Cardiac muscle cell (in vitro differentiated cells and primary cell): ENCODE measurements at regions not wholly inside any gene's neighbourhood (a gene's known extent, or its start where the extent isn't known, plus 50 kb on each side); places are given as distances from the start of the nearest gene placed in this dataset.

Experiments
- DNase-seq, 2 donors: peaks; one replicate each; pipeline versions ENCODE4 v3.0.0 to v3.0.0-alpha.2; 2010 to 2017; ENCODE audit warnings: low read depth in 1 of 2, low spot score in 1 of 2
- H3K27ac ChIP-seq: fragments of 200-600 bp; sonication (generic); 2 replicates; pipeline ENCODE4 v1.5.1; 2016
- H3K27me3 ChIP-seq: fragments of 200-600 bp; sonication (generic); 2 replicates; pipeline ENCODE4 v1.6.0; 2016; ENCODE audit warnings: control low read depth
- H3K36me3 ChIP-seq: fragments of 200-600 bp; sonication (generic); 2 replicates; pipeline ENCODE4 v1.5.1; 2016; ENCODE audit warnings: control low read depth
- H3K4me1 ChIP-seq: fragments of 200-600 bp; sonication (generic); 2 replicates; pipeline ENCODE4 v1.8.1; 2017; ENCODE audit warnings: low read depth, mild to moderate bottlenecking, mixed run types
- H3K4me3 ChIP-seq: fragments of 200-600 bp; sonication (generic); 2 replicates; pipeline ENCODE4 v1.5.1; 2016; ENCODE audit warnings: mild to moderate bottlenecking
- H3K9me3 ChIP-seq: fragments of 200-600 bp; sonication (generic); 2 replicates; pipeline ENCODE4 v1.5.1; 2017; ENCODE audit warnings: low read depth, mild to moderate bottlenecking, control low read depth
- TF ChIP-seq, protein P1 (sequence below): IDR thresholded peaks from 2 replicates; pipeline ENCODE4 v1.5.1; 2012; ENCODE audit warnings: low read depth, mild to moderate bottlenecking, low read length

- DNase-seq, result no peak
These were observed 2271.0 kb upstream of the C9orf72 start for GRCh38 chr9:29844251-29844650.

GRCh38 chr9:29850664-29851063 lies 2277.4 kb upstream of the C9orf72 start:
- H3K27ac ChIP-seq, result no peak overlapping the region
- no peak for DNase-seq
- H3K4me3 ChIP-seq, result no peak overlapping the region
- no peaks in the 10 kb centered on the region for H3K9me3 ChIP-seq
- H3K27me3 ChIP-seq, result no peaks in the 10 kb centered on the region
- no peaks in the 10 kb centered on the region for H3K4me1 ChIP-seq
- TF ChIP-seq, protein P1, sequence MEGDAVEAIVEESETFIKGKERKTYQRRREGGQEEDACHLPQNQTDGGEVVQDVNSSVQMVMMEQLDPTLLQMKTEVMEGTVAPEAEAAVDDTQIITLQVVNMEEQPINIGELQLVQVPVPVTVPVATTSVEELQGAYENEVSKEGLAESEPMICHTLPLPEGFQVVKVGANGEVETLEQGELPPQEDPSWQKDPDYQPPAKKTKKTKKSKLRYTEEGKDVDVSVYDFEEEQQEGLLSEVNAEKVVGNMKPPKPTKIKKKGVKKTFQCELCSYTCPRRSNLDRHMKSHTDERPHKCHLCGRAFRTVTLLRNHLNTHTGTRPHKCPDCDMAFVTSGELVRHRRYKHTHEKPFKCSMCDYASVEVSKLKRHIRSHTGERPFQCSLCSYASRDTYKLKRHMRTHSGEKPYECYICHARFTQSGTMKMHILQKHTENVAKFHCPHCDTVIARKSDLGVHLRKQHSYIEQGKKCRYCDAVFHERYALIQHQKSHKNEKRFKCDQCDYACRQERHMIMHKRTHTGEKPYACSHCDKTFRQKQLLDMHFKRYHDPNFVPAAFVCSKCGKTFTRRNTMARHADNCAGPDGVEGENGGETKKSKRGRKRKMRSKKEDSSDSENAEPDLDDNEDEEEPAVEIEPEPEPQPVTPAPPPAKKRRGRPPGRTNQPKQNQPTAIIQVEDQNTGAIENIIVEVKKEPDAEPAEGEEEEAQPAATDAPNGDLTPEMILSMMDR, result no peak
- H3K36me3 ChIP-seq, result no peaks in the 10 kb centered on the region

More at GRCh38 chr9:29844251-29844650, 2271.0 kb upstream of the C9orf72 start:
- H3K27me3 ChIP-seq, result no peaks in the 10 kb centered on the region
- TF ChIP-seq, protein P1, result no peak
- H3K36me3 ChIP-seq, result no peaks in the 10 kb centered on the region
- H3K4me1 ChIP-seq, result no peaks in the 10 kb centered on the region
- H3K27ac ChIP-seq, result no peak overlapping the region
- no peak overlapping the region for H3K4me3 ChIP-seq
- no peaks in the 10 kb centered on the region for H3K9me3 ChIP-seq

GRCh38 chr9:29861803-29862202 lies 2288.5 kb upstream of the C9orf72 start:
- Histone ChIP-seq H3K4me1 (no peaks in the 10 kb centered on the region), H3K27ac (no peak overlapping the region), H3K9me3 (no peaks in the 10 kb centered on the region), H3K4me3 (no peak overlapping the region), H3K36me3 (no peaks in the 10 kb centered on the region), H3K27me3 (no peaks in the 10 kb centered on the region)
- TF ChIP-seq, protein P1, result no peak
- no peak for DNase-seq

DNA sequence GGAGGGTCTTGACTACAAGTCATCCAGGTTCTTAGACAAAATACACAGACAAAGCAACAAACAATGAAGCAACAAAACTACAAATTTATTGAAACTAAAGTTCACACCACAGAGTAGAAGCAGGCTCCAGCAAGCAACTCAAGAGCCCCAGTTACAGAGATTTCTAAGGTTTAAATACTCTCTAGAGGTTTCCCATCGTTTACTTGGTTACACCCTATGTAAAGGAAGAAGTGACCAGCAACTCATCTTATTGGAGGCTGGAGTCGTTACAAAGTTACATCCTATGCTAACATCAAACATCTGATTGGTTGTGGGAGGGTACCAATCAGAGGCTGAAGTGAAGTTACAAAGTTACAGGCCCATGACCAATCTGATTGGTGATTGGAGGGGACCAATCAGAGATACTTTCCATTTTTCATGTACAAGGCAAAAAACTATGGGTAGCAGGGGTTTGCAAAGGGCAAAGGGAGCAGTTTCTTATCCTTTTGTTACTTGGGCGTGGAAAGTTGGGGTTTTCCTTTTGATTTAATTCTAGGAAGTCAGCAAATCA lies 2292.6 kb upstream of the C9orf72 start:
- Histone ChIP-seq H3K4me1 (no peaks in the 10 kb centered on the region), H3K4me3 (no peak overlapping the region), H3K27ac (no peak overlapping the region), H3K9me3 (no peaks in the 10 kb centered on the region), H3K27me3 (no peaks in the 10 kb centered on the region), H3K36me3 (no peaks in the 10 kb centered on the region)
- no peak for DNase-seq
- TF ChIP-seq, protein P1, result no peak

GRCh38 chr9:29866556-29866955 lies 2293.3 kb upstream of the C9orf72 start:
- Histone ChIP-seq H3K27me3 (no peaks in the 10 kb centered on the region), H3K4me1 (no peaks in the 10 kb centered on the region), H3K4me3 (no peak overlapping the region), H3K27ac (no peak overlapping the region), H3K9me3 (no peaks in the 10 kb centered on the region), H3K36me3 (no peaks in the 10 kb centered on the region)
- DNase-seq, result peak in 1 of 2 donors; percentile 1
- TF ChIP-seq, protein P1, result no peak
